ENCODE measurements at regions not wholly inside any gene's neighbourhood (a gene's known extent, or its start where the extent isn't known, plus 50 kb on each side); places are given as distances from the start of the nearest gene placed in this dataset.

GRCh38 chr13:21757763-21758162 is 86.9 kb downstream of the FGF9 start:
- TF ChIP-seq EZH2 (IDR thresholded peaks at IDR 0.05; ENCODE audit: insufficient read depth, low read length), result no peak
- TF ChIP-seq CTCF (IDR thresholded peaks at IDR 0.05; ENCODE audit: insufficient read depth, low read depth, low read length), result no peak
- peaks cover 5% of the 10 kb centered on the region for H3K9me3 ChIP-seq (ENCODE audit: insufficient read depth, low read depth, low read length)
- H3K79me2 ChIP-seq (ENCODE audit: insufficient read depth, low read length), result no peaks in the 10 kb centered on the region
- no peaks in the 10 kb centered on the region for H4K20me1 ChIP-seq (ENCODE audit: insufficient read depth, low read length)
- H3K4me1 ChIP-seq (ENCODE audit: insufficient read depth, low read length), result no peaks in the 10 kb centered on the region
- DNase-seq (ENCODE audit: low read depth) (no peak), FAIRE-seq (no peak)
- H2AFZ ChIP-seq (ENCODE audit: low read depth, low read length), result no peak overlapping the region
- no peaks in the 10 kb centered on the region for H3K36me3 ChIP-seq (ENCODE audit: insufficient read depth, low read length)
- H3K27me3 ChIP-seq (ENCODE audit: insufficient read depth, low read length), result no peaks in the 10 kb centered on the region
- no peak overlapping the region for H3K4me2 ChIP-seq (ENCODE audit: low read length)
- H3K4me1 Mint-ChIP-seq (ENCODE audit: low read depth, unreplicated experiment), result peaks cover 3% of the 10 kb centered on the region
- no peak overlapping the region for H3K4me3 Mint-ChIP-seq (ENCODE audit: unreplicated experiment)
- H3K9me3 Mint-ChIP-seq (ENCODE audit: unreplicated experiment), result no peaks in the 10 kb centered on the region
- no peak overlapping the region for H3K9ac ChIP-seq (ENCODE audit: low read length)
- H3K27ac Mint-ChIP-seq (ENCODE audit: unreplicated experiment), result no peak overlapping the region
- no peaks in the 10 kb centered on the region for H3K36me3 Mint-ChIP-seq (ENCODE audit: low read depth, unreplicated experiment)
- peaks cover 7% of the 10 kb centered on the region for H3K27me3 Mint-ChIP-seq (ENCODE audit: low read depth, unreplicated experiment)
- no peak overlapping the region for H3K4me3 ChIP-seq (ENCODE audit: insufficient read depth, low read depth, low read length)
- H3K27ac ChIP-seq (ENCODE audit: low read depth, low read length), result no peak overlapping the region

DNA sequence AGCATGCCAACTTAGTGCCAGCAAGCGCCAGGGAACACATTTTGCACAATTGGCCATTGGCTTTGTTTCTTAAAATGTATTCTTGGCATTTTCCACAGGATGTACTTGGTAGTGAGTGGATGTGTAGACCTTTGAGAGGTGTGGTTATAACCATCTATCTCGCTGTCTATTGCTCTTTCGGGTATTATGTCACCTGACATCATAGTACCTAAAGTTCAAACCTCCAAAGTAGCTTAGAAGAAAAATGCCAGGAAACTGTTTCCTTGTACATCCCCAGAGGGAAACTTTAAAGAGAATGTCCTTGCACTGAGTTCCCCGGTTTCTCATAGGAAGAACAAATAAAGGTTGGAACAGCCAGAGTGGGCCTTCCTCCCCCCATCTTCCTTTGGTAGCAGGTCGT is 87.6 kb downstream of the FGF9 start:
- H3K27ac Mint-ChIP-seq (ENCODE audit: unreplicated experiment), result no peak overlapping the region
- Histone ChIP-seq H3K79me2 (ENCODE audit: insufficient read depth, low read length) (no peaks in the 10 kb centered on the region), H3K4me2 (ENCODE audit: low read length) (no peak overlapping the region), H3K27ac (ENCODE audit: low read depth, low read length) (no peak overlapping the region), H4K20me1 (ENCODE audit: insufficient read depth, low read length) (no peaks in the 10 kb centered on the region), H3K9ac (ENCODE audit: low read length) (no peak overlapping the region), H3K9me3 (ENCODE audit: insufficient read depth, low read depth, low read length) (peaks cover 8% of the 10 kb centered on the region), H3K4me3 (ENCODE audit: insufficient read depth, low read depth, low read length) (no peak overlapping the region), H3K27me3 (ENCODE audit: insufficient read depth, low read length) (no peaks in the 10 kb centered on the region), H3K36me3 (ENCODE audit: insufficient read depth, low read length) (no peaks in the 10 kb centered on the region), H2AFZ (ENCODE audit: low read depth, low read length) (no peak overlapping the region), H3K4me1 (ENCODE audit: insufficient read depth, low read length) (no peaks in the 10 kb centered on the region)
- no peak for FAIRE-seq
- H3K36me3 Mint-ChIP-seq (ENCODE audit: low read depth, unreplicated experiment), result no peaks in the 10 kb centered on the region
- H3K9me3 Mint-ChIP-seq (ENCODE audit: unreplicated experiment), result no peaks in the 10 kb centered on the region
- TF ChIP-seq CTCF (IDR thresholded peaks at IDR 0.05; ENCODE audit: insufficient read depth, low read depth, low read length), result no peak
- TF ChIP-seq EZH2 (IDR thresholded peaks at IDR 0.05; ENCODE audit: insufficient read depth, low read length), result no peak
- H3K27me3 Mint-ChIP-seq (ENCODE audit: low read depth, unreplicated experiment), result peaks cover 7% of the 10 kb centered on the region
- peaks cover 3% of the 10 kb centered on the region for H3K4me1 Mint-ChIP-seq (ENCODE audit: low read depth, unreplicated experiment)
- no peak overlapping the region for H3K4me3 Mint-ChIP-seq (ENCODE audit: unreplicated experiment)
- DNase-seq (ENCODE audit: low read depth), result no peak

- Histone ChIP-seq H3K4me3 (ENCODE audit: insufficient read depth, low read depth, low read length) (no peak overlapping the region), H3K27ac (ENCODE audit: low read depth, low read length) (no peak overlapping the region), H4K20me1 (ENCODE audit: insufficient read depth, low read length) (no peaks in the 10 kb centered on the region), H2AFZ (ENCODE audit: low read depth, low read length) (no peak overlapping the region), H3K9me3 (ENCODE audit: insufficient read depth, low read depth, low read length) (peaks cover 6% of the 10 kb centered on the region), H3K36me3 (ENCODE audit: insufficient read depth, low read length) (no peaks in the 10 kb centered on the region), H3K9ac (ENCODE audit: low read length) (no peak overlapping the region), H3K27me3 (ENCODE audit: insufficient read depth, low read length) (no peaks in the 10 kb centered on the region), H3K4me1 (ENCODE audit: insufficient read depth, low read length) (no peaks in the 10 kb centered on the region), H3K79me2 (ENCODE audit: insufficient read depth, low read length) (no peaks in the 10 kb centered on the region), H3K4me2 (ENCODE audit: low read length) (no peak overlapping the region)
- Mint-ChIP-seq H3K9me3 (ENCODE audit: unreplicated experiment) (no peaks in the 10 kb centered on the region), H3K4me3 (ENCODE audit: unreplicated experiment) (no peak overlapping the region), H3K27me3 (ENCODE audit: low read depth, unreplicated experiment) (peaks cover 5% of the 10 kb centered on the region), H3K36me3 (ENCODE audit: low read depth, unreplicated experiment) (no peaks in the 10 kb centered on the region), H3K27ac (ENCODE audit: unreplicated experiment) (no peak overlapping the region), H3K4me1 (ENCODE audit: low read depth, unreplicated experiment) (peaks cover 3% of the 10 kb centered on the region)
- FAIRE-seq (no peak), DNase-seq (ENCODE audit: low read depth) (no peak)
- TF ChIP-seq CTCF (IDR thresholded peaks at IDR 0.05; ENCODE audit: insufficient read depth, low read depth, low read length) (no peak), EZH2 (IDR thresholded peaks at IDR 0.05; ENCODE audit: insufficient read depth, low read length) (no peak)
Observed at GRCh38 chr13:21759463-21759862, 88.6 kb downstream of the FGF9 start.
